Natural killer cell (primary cell): ENCODE measurements at regions not wholly inside any gene's neighbourhood (a gene's known extent, or its start where the extent isn't known, plus 50 kb on each side); places are given as distances from the start of the nearest gene placed in this dataset.

Experiments
- ATAC-seq, 3 donors: fragments of 150-1000 bp in 2 of 3; fragments of 200-7000 bp in 1 of 3; cut with Tn5 transposase; 1 replicate in 1 of 3; 2 replicates in 2 of 3; pipeline ENCODE4 v1.10.0; 2021; ENCODE audit warnings: mild to moderate bottlenecking in 2 of 3, moderate library complexity in 2 of 3
- DNase-seq, 2 donors: peaks; one replicate each; pipeline versions ENCODE4 v3.0.0 to v3.0.0-alpha.2; 2013 to 2021; ENCODE audit warnings: mixed read lengths in 1 of 2
- H3K27ac ChIP-seq: one replicate; pipeline ENCODE4 v1.5.1; 2013; ENCODE audit warnings: mild to moderate bottlenecking, low read length
- H3K27me3 ChIP-seq: one replicate; pipeline ENCODE4 v1.6.1; 2013; ENCODE audit warnings: low read length; ENCODE audit not compliant: control insufficient read depth, insufficient read depth
- H3K36me3 ChIP-seq: one replicate; pipeline ENCODE4 v1.6.1; 2013; ENCODE audit warnings: low read length; ENCODE audit not compliant: control insufficient read depth, insufficient read depth
- H3K4me1 ChIP-seq: one replicate; pipeline ENCODE4 v1.6.1; 2013; ENCODE audit warnings: low read length; ENCODE audit not compliant: control insufficient read depth, insufficient read depth
- H3K4me3 ChIP-seq: one replicate; pipeline ENCODE4 v1.5.1; 2013; ENCODE audit warnings: low read length
- H3K9me3 ChIP-seq: one replicate; pipeline ENCODE4 v1.6.1; 2013; ENCODE audit warnings: low read length; ENCODE audit not compliant: control insufficient read depth, insufficient read depth
- H3K27ac Mint-ChIP-seq, 2 donors: one replicate each; pipeline ENCODE4 v1.8.0; 2022; ENCODE audit warnings: mild to moderate bottlenecking in 2 of 2, mixed read lengths in 2 of 2, moderate library complexity in 1 of 2
- H3K27me3 Mint-ChIP-seq, 2 donors: one replicate each; pipeline ENCODE4 v1.8.0; 2022; ENCODE audit warnings: low read depth in 2 of 2, mixed read lengths in 2 of 2
- H3K36me3 Mint-ChIP-seq: one replicate; pipeline ENCODE4 v1.8.0; 2022; ENCODE audit warnings: mixed read lengths
- H3K4me1 Mint-ChIP-seq, 2 donors: one replicate each; pipeline ENCODE4 v1.8.0; 2022; ENCODE audit warnings: mixed read lengths in 2 of 2
- H3K4me3 Mint-ChIP-seq: one replicate; pipeline ENCODE4 v1.8.0; 2022; ENCODE audit warnings: mild to moderate bottlenecking, moderate library complexity, mixed read lengths
- H3K9me3 Mint-ChIP-seq, 2 donors: one replicate each; pipeline ENCODE4 v1.8.0; 2022; ENCODE audit warnings: mixed read lengths in 2 of 2
- WGBS: methylation state at CpG from one replicate; pipeline ENCODE4 v1.1.7; 2013; ENCODE audit warnings: missing lambda C conversion rate; ENCODE audit not compliant: insufficient coverage; 5-methylcytosine and 5-hydroxymethylcytosine counted together
- intact Hi-C: fragments of 100-400 bp; cut with micrococcal nuclease; formaldehyde crosslinking; loops from one replicate; pipeline ENCODE4 v1.14.2; 2022
- TF ChIP-seq, protein P1 (sequence below): fragments of 200-600 bp; IDR thresholded peaks from one replicate; pipeline ENCODE4 v1.8.0; 2022; ENCODE audit warnings: antibody characterized with exemption

- Histone ChIP-seq H3K9me3 (no peaks in the 10 kb centered on the region), H3K4me1 (no peaks in the 10 kb centered on the region), H3K27me3 (peaks cover 5% of the 10 kb centered on the region), H3K4me3 (no peak overlapping the region), H3K36me3 (no peaks in the 10 kb centered on the region), H3K27ac (no peak overlapping the region)
- Mint-ChIP-seq H3K27me3 (peaks cover 14 to 25% of the 10 kb centered on the region in 2 donors), H3K36me3 (no peaks in the 10 kb centered on the region), H3K4me1 (no peaks in the 10 kb centered on the region), H3K4me3 (no peak overlapping the region), H3K9me3 (no peaks in the 10 kb centered on the region), H3K27ac (no peak overlapping the region)
- ATAC-seq (no peak), DNase-seq (no peak)
- WGBS: no CpG with 5 or more reads among the region's 1 CpG
- intact Hi-C loops: no loop called here
- TF ChIP-seq, protein P1, sequence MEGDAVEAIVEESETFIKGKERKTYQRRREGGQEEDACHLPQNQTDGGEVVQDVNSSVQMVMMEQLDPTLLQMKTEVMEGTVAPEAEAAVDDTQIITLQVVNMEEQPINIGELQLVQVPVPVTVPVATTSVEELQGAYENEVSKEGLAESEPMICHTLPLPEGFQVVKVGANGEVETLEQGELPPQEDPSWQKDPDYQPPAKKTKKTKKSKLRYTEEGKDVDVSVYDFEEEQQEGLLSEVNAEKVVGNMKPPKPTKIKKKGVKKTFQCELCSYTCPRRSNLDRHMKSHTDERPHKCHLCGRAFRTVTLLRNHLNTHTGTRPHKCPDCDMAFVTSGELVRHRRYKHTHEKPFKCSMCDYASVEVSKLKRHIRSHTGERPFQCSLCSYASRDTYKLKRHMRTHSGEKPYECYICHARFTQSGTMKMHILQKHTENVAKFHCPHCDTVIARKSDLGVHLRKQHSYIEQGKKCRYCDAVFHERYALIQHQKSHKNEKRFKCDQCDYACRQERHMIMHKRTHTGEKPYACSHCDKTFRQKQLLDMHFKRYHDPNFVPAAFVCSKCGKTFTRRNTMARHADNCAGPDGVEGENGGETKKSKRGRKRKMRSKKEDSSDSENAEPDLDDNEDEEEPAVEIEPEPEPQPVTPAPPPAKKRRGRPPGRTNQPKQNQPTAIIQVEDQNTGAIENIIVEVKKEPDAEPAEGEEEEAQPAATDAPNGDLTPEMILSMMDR: no peak
These were observed 71.8 kb upstream of the OTUD4 start for GRCh38 chr4:145252190-145252589.

GRCh38 chr4:145251391-145251790, 71.0 kb upstream of the OTUD4 start:
- no peak overlapping the region for H3K27ac Mint-ChIP-seq
- no peaks in the 10 kb centered on the region for H3K9me3 ChIP-seq
- no peak overlapping the region for H3K27ac ChIP-seq
- no peaks in the 10 kb centered on the region for H3K36me3 ChIP-seq
- H3K4me1 ChIP-seq: no peaks in the 10 kb centered on the region
- WGBS: 100% methylated on average over 1 of the region's 2 CpGs
- TF ChIP-seq, protein P1: no peak
- no peaks in the 10 kb centered on the region for H3K36me3 Mint-ChIP-seq
- H3K27me3 ChIP-seq: peaks cover 5% of the 10 kb centered on the region
- intact Hi-C loops: no loop called here
- H3K27me3 Mint-ChIP-seq: peaks cover 14 to 25% of the 10 kb centered on the region in 2 donors
- no peak overlapping the region for H3K4me3 Mint-ChIP-seq
- no peaks in the 10 kb centered on the region for H3K4me1 Mint-ChIP-seq
- no peak overlapping the region for H3K4me3 ChIP-seq
- DNase-seq: no peak
- no peaks in the 10 kb centered on the region for H3K9me3 Mint-ChIP-seq
- no peak for ATAC-seq

- no peak for ATAC-seq
- H3K27ac Mint-ChIP-seq: no peak overlapping the region
- H3K9me3 Mint-ChIP-seq: no peaks in the 10 kb centered on the region
- peaks cover 19 to 25% of the 10 kb centered on the region in 2 donors for H3K27me3 Mint-ChIP-seq
- Histone ChIP-seq H3K36me3 (no peaks in the 10 kb centered on the region), H3K4me3 (no peak overlapping the region), H3K9me3 (no peaks in the 10 kb centered on the region), H3K27me3 (peaks cover 5% of the 10 kb centered on the region), H3K4me1 (no peaks in the 10 kb centered on the region), H3K27ac (no peak overlapping the region)
- DNase-seq: no peak
- no peaks in the 10 kb centered on the region for H3K36me3 Mint-ChIP-seq
- no peak overlapping the region for H3K4me3 Mint-ChIP-seq
- WGBS: 100% methylated on average over 2 of the region's 2 CpGs
- no peaks in the 10 kb centered on the region for H3K4me1 Mint-ChIP-seq
- intact Hi-C loops: no loop called here
- TF ChIP-seq, protein P1: no peak
These were observed 68.6 kb upstream of the OTUD4 start for GRCh38 chr4:145248971-145249370.

DNA sequence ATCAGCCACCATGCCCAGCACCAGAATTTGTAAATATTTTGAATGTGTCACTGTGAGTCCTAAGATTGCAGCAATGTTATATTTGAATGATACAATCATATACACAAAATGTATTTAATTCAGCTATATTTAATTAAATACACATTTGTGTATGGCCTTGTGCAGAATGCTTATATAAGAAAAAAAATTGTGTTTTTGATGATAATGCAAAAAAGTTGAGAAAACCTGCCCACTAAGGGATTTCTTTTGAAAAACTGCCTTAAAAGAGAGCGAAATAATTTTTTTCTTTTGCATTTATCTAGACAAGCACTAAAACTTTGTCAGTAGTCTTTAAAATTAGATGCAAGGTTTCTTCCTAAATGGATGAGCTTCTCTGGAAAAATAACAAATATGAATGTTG, 68.1 kb upstream of the OTUD4 start:
- Histone ChIP-seq H3K36me3 (no peaks in the 10 kb centered on the region), H3K27me3 (peaks cover 5% of the 10 kb centered on the region), H3K4me3 (no peak overlapping the region), H3K4me1 (no peaks in the 10 kb centered on the region), H3K9me3 (no peaks in the 10 kb centered on the region), H3K27ac (no peak overlapping the region)
- Mint-ChIP-seq H3K4me3 (no peak overlapping the region), H3K36me3 (no peaks in the 10 kb centered on the region), H3K27me3 (peaks cover 19 to 25% of the 10 kb centered on the region in 2 donors), H3K27ac (no peak overlapping the region), H3K4me1 (no peaks in the 10 kb centered on the region), H3K9me3 (no peaks in the 10 kb centered on the region)
- no peak for DNase-seq
- 80% methylated on average over 1 of the region's 1 CpG for WGBS
- no peak for ATAC-seq
- intact Hi-C loops: no loop called here
- TF ChIP-seq, protein P1: no peak
